ENCODE measurements at regions not wholly inside any gene's neighbourhood (a gene's known extent, or its start where the extent isn't known, plus 50 kb on each side); places are given as distances from the start of the nearest gene placed in this dataset.

GRCh38 chr22:48180631-48181030 lies 1418.2 kb downstream of the TBC1D22A start:
- DNase-seq = no peak

GRCh38 chr22:48179571-48180546 lies 1417.4 kb downstream of the TBC1D22A start:
- DNase-seq = peak in 5 of 56 donors; percentile 11 to 23 (median 12)

- DNase-seq = no peak
Measured at GRCh38 chr22:48178536-48178935, 1416.1 kb downstream of the TBC1D22A start.

GRCh38 chr22:48177631-48178030 lies 1415.2 kb downstream of the TBC1D22A start:
- DNase-seq = no peak

GRCh38 chr22:48175721-48176120 lies 1413.3 kb downstream of the TBC1D22A start:
- DNase-seq = no peak

- no peak for DNase-seq
Measured at GRCh38 chr22:48173773-48174160, 1411.3 kb downstream of the TBC1D22A start.

- DNase-seq = no peak
Measured at GRCh38 chr22:48173061-48173772, 1410.8 kb downstream of the TBC1D22A start.

GRCh38 chr22:48171271-48171691 lies 1408.8 kb downstream of the TBC1D22A start:
- no peak for DNase-seq

GRCh38 chr22:48169227-48169626 lies 1406.8 kb downstream of the TBC1D22A start:
- no peak for DNase-seq

GRCh38 chr22:48167238-48167637 lies 1404.8 kb downstream of the TBC1D22A start:
- DNase-seq = no peak

- no peak for DNase-seq
Measured at GRCh38 chr22:48161298-48161697, 1398.8 kb downstream of the TBC1D22A start.

GRCh38 chr22:48157676-48158075 lies 1395.2 kb downstream of the TBC1D22A start:
- no peak for DNase-seq

- no peak for DNase-seq
Measured at GRCh38 chr22:48156603-48157355, 1394.3 kb downstream of the TBC1D22A start.

GRCh38 chr22:48155446-48155845 lies 1393.0 kb downstream of the TBC1D22A start:
- DNase-seq = no peak

- DNase-seq = no peak
Measured at GRCh38 chr22:48154943-48155240, 1392.4 kb downstream of the TBC1D22A start.

- DNase-seq = no peak
Measured at GRCh38 chr22:48154169-48154942, 1391.9 kb downstream of the TBC1D22A start.

GRCh38 chr22:48153726-48154125 lies 1391.3 kb downstream of the TBC1D22A start:
- DNase-seq = no peak

- DNase-seq = no peak
Measured at GRCh38 chr22:48152916-48153315, 1390.5 kb downstream of the TBC1D22A start.

GRCh38 chr22:48152164-48152775 lies 1389.8 kb downstream of the TBC1D22A start:
- no peak for DNase-seq

GRCh38 chr22:48151641-48152040 lies 1389.2 kb downstream of the TBC1D22A start:
- no peak for DNase-seq

- DNase-seq = no peak
Measured at GRCh38 chr22:48147831-48148230, 1385.4 kb downstream of the TBC1D22A start.

All from amygdala (tissue), 56 donors.